ENCODE measurements at regions not wholly inside any gene's neighbourhood (a gene's known extent, or its start where the extent isn't known, plus 50 kb on each side); places are given as distances from the start of the nearest gene placed in this dataset.

DNA sequence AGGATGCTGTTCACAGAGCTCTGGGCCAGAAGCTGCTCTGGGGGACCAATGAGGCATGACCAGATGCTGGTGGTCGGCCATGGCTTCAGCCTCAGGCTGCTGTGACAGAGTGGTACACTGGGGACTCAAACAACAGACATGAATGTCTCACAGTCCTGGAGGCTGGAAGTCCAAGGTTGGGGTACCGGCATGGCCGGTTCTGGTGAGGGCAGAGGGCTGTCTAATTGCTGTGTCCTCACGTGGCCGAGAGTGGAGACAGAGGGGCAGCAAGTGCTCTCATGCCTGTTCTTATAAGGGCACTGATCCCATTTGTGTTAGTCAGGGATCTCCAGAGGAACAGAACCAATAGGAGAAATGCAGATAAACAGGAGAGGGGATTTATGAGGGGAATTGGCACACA is 253.5 kb upstream of the C1orf174 start:
- TF ChIP-seq, protein P1, sequence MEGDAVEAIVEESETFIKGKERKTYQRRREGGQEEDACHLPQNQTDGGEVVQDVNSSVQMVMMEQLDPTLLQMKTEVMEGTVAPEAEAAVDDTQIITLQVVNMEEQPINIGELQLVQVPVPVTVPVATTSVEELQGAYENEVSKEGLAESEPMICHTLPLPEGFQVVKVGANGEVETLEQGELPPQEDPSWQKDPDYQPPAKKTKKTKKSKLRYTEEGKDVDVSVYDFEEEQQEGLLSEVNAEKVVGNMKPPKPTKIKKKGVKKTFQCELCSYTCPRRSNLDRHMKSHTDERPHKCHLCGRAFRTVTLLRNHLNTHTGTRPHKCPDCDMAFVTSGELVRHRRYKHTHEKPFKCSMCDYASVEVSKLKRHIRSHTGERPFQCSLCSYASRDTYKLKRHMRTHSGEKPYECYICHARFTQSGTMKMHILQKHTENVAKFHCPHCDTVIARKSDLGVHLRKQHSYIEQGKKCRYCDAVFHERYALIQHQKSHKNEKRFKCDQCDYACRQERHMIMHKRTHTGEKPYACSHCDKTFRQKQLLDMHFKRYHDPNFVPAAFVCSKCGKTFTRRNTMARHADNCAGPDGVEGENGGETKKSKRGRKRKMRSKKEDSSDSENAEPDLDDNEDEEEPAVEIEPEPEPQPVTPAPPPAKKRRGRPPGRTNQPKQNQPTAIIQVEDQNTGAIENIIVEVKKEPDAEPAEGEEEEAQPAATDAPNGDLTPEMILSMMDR (IDR thresholded peaks at IDR 0.05; ENCODE audit: unreplicated experiment) = no peak
- DNase-seq = no peak
- Mint-ChIP-seq H3K36me3 (ENCODE audit: insufficient read depth, unreplicated experiment) (no peaks in the 10 kb centered on the region), H3K4me1 (ENCODE audit: low read depth, unreplicated experiment) (no peaks in the 10 kb centered on the region), H3K4me3 (ENCODE audit: low read depth, unreplicated experiment) (no peak overlapping the region), H3K27ac (ENCODE audit: unreplicated experiment) (no peak overlapping the region), H3K27me3 (ENCODE audit: unreplicated experiment) (no peaks in the 10 kb centered on the region), H3K9me3 (ENCODE audit: low read depth, unreplicated experiment) (no peaks in the 10 kb centered on the region)
- CTCF ChIA-PET = no interaction called here
- intact Hi-C loops (cut with micrococcal nuclease; ENCODE audit: unreplicated experiment) = no loop called here
- no TSS peak for BruUV-seq (replicated peaks)

DNA sequence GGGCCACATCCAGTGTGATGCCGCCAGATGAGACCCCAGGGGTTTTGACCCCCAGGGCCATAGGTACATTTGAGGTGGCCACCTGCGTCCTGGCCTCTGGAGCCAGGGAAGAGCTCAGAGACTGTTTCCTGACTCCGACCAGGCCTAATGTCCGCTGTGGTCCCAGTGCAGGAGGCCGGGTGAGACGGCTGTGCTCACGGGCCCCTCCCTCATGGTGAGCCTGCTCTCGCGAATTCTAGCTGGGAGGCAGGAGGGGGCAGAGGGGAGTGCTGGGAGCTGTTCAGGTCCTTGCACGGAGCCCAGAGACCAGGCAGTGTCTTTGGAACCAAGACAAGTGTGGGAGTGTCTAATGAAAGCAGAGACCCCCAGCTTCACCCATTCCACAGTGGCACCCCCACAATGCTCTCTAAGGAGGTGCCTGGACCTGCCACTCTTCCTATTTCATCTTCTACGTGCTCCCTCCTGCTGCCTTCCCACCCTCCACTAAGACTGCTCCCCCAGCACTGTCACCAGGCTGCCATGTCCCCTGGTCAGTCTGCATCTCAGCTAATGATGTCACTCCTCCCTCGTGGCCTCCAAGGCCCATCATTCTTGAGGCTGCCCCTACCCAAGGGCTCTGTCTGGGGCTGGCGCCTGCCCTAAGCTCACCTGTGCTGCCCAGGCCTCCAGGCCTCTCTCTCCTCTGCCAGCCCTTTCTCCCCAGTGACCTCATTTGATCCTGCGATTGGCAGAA is 256.3 kb upstream of the C1orf174 start:
- Mint-ChIP-seq H3K36me3 (ENCODE audit: insufficient read depth, unreplicated experiment) (no peaks in the 10 kb centered on the region), H3K4me1 (ENCODE audit: low read depth, unreplicated experiment) (no peaks in the 10 kb centered on the region), H3K9me3 (ENCODE audit: low read depth, unreplicated experiment) (no peaks in the 10 kb centered on the region), H3K27ac (ENCODE audit: unreplicated experiment) (no peak overlapping the region), H3K4me3 (ENCODE audit: low read depth, unreplicated experiment) (no peak overlapping the region), H3K27me3 (ENCODE audit: unreplicated experiment) (no peaks in the 10 kb centered on the region)
- CTCF ChIA-PET = no interaction called here
- no peak for DNase-seq
- no TSS peak for BruUV-seq (replicated peaks)
- intact Hi-C loops (cut with micrococcal nuclease; ENCODE audit: unreplicated experiment) = no loop called here
- TF ChIP-seq, protein P1 (IDR thresholded peaks at IDR 0.05; ENCODE audit: unreplicated experiment) = no peak

DNA sequence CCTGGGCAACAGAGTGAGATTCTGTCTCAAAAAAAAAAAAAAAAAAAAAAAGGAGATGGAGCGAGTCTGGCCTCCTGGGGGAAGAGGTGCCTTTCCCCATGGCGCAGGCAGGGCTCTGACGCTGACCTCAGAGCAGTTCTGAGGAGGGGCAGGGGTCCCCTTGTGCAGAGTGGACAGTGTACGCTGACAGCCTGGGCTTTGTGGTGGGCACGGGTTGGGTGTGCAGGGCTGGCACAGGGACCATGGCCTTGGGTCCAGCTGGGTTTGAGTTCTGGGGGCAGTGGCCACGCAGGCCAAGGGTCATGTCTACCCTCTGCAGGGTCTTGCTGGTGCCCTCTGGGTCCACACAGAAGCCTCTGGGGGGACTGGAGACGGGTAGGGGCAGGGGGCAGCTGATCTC is 260.1 kb upstream of the C1orf174 start:
- H3K4me1 Mint-ChIP-seq (ENCODE audit: low read depth, unreplicated experiment) = no peaks in the 10 kb centered on the region
- no peaks in the 10 kb centered on the region for H3K36me3 Mint-ChIP-seq (ENCODE audit: insufficient read depth, unreplicated experiment)
- TF ChIP-seq, protein P1 (IDR thresholded peaks at IDR 0.05; ENCODE audit: unreplicated experiment) = no peak
- no peak overlapping the region for H3K27ac Mint-ChIP-seq (ENCODE audit: unreplicated experiment)
- BruUV-seq (replicated peaks) = no TSS peak
- CTCF ChIA-PET = no interaction called here
- no peaks in the 10 kb centered on the region for H3K9me3 Mint-ChIP-seq (ENCODE audit: low read depth, unreplicated experiment)
- peaks cover 13% of the 10 kb centered on the region for H3K27me3 Mint-ChIP-seq (ENCODE audit: unreplicated experiment)
- intact Hi-C loops (cut with micrococcal nuclease; ENCODE audit: unreplicated experiment) = no loop called here
- no peak for DNase-seq
- no peak overlapping the region for H3K4me3 Mint-ChIP-seq (ENCODE audit: low read depth, unreplicated experiment)

DNA sequence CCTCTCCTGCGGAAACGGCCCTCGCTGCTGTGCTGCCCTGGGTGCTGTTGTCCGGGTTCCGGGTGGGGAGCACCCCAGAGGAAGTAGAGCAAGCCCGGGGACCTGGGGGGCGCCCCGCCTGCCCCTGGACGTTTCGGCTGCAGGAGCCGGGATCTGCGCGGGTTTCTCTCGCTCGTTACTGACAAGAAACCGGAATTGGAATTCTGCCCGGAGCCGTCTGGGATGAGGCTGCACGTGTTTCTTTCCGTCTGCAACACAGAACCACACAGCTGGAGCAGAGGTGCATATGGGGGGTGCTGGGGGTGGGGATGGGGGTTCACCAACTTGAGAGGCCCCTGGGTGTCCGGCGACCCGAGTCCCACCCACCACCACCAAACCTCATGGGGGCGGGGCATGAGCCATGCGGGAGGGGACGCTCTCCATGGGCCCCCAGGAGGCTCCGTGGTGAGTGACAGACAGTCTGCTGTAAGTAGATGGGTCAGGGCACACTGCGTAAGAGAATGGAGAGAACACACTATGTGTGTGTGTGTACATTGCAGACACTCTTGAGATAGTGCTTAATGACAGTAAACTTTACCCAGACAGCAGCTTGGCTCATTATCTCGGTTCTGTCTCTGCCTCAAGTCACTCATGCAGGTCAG is 261.4 kb upstream of the C1orf174 start:
- TF ChIP-seq, protein P1 (IDR thresholded peaks at IDR 0.05; ENCODE audit: unreplicated experiment) = no peak
- DNase-seq = no peak
- Mint-ChIP-seq H3K27me3 (ENCODE audit: unreplicated experiment) (peaks cover 18% of the 10 kb centered on the region), H3K4me1 (ENCODE audit: low read depth, unreplicated experiment) (no peaks in the 10 kb centered on the region), H3K36me3 (ENCODE audit: insufficient read depth, unreplicated experiment) (no peaks in the 10 kb centered on the region), H3K4me3 (ENCODE audit: low read depth, unreplicated experiment) (no peak overlapping the region), H3K9me3 (ENCODE audit: low read depth, unreplicated experiment) (peaks cover 4% of the 10 kb centered on the region), H3K27ac (ENCODE audit: unreplicated experiment) (no peak overlapping the region)
- BruUV-seq (replicated peaks) = no TSS peak
- intact Hi-C loops (cut with micrococcal nuclease; ENCODE audit: unreplicated experiment) = no loop called here
- CTCF ChIA-PET = no interaction called here
